ENCODE measurements at regions not wholly inside any gene's neighbourhood (a gene's known extent, or its start where the extent isn't known, plus 50 kb on each side); places are given as distances from the start of the nearest gene placed in this dataset.
"Not testable (repeated sequence)": the region's sequence is repeated elsewhere in the genome, so short reads cannot be mapped to it uniquely, and the experiment has no call there.

- Mint-ChIP-seq H3K4me3 (no peak overlapping the region), H3K4me1 (peaks cover 42% of the 10 kb centered on the region), H3K27ac (peak overlapping the region in 2 of 3 experiments; percentile 7 to 47), H3K9me3 (no peaks in the 10 kb centered on the region), H3K27me3 (ENCODE audit: low read depth) (peaks cover 4% of the 10 kb centered on the region), H3K36me3 (ENCODE audit: low read depth) (no peaks in the 10 kb centered on the region)
- TF ChIP-seq CTCF (IDR thresholded peaks at IDR 0.05; ENCODE audit: unreplicated experiment in 3 of 3), result no peak
Observed at GRCh38 chr1:110267260-110267659, 57.1 kb downstream of the KCNC4 start.

DNA sequence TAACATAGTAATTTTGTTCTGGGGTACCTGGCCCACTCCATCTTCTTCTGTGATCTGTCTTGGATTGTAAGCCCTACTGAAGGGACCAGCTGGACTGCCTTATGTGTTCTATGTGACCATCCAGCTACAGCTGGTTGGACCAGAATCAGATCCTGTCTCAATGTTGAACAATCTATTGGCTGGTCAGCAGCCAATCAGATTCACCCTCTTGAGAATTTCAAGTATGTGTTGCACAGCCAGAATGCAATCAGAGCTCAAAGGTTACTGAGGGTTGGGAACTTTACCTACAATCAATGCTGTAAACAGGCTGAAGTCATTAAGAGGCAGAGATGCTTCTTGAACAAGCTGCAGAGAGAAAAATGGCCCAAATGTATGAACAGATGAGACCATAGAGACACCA lies 61.9 kb downstream of the KCNC4 start:
- peaks cover 7% of the 10 kb centered on the region for H3K27me3 Mint-ChIP-seq (ENCODE audit: low read depth)
- peaks cover 2% of the 10 kb centered on the region for H3K9me3 Mint-ChIP-seq
- H3K27ac Mint-ChIP-seq, result no peak overlapping the region
- peaks cover 11% of the 10 kb centered on the region for H3K4me1 Mint-ChIP-seq
- TF ChIP-seq CTCF (IDR thresholded peaks at IDR 0.05; ENCODE audit: unreplicated experiment in 3 of 3), result no peak
- no peaks in the 10 kb centered on the region for H3K36me3 Mint-ChIP-seq (ENCODE audit: low read depth)
- H3K4me3 Mint-ChIP-seq, result no peak overlapping the region

DNA sequence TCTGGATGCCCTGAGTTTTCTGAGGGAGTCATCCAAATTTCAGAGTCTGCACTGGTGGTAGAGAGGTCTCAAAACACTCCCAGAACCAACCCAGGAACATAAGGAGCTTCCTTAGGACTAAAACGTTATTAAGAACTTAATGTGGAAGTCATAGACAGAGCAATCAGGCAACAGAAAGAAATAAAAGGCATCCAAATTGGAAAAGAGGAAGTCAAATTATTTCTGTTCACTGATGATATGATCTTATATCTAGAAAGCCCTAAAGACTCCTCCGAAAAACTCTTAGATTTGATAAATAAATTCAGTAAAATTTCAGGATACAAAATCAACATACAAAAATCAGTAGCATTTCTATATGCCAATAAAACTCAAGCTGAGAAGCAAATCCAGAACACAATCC lies 63.7 kb downstream of the KCNC4 start:
- H3K4me3 Mint-ChIP-seq; H3K27ac Mint-ChIP-seq; H3K9me3 Mint-ChIP-seq; H3K4me1 Mint-ChIP-seq; H3K36me3 Mint-ChIP-seq (ENCODE audit: low read depth); H3K27me3 Mint-ChIP-seq (ENCODE audit: low read depth): not testable (repeated sequence)

DNA sequence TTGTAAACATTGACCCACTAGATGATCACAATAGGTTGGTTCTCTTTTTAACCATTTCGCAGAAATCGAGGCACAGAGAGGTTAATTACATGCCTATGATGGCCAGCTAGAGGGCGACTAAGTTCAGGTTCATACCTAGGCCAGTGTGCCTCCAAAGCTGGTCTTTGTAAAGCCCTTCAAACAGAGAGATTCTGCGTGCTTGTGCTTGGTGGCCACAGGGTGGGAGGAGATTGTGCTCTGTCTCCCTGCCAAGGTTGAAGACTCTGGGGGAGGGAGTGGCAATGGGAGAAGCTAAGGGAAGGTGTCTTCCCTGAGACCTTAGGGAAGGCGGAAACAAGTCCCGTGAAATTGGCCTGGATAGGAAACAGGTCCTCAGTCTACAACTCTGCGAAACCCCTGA lies 59.1 kb upstream of the RBM15 start:
- no peaks in the 10 kb centered on the region for H3K9me3 Mint-ChIP-seq
- H3K27ac Mint-ChIP-seq, result no peak overlapping the region
- H3K4me1 Mint-ChIP-seq, result peaks cover 10% of the 10 kb centered on the region
- H3K36me3 Mint-ChIP-seq (ENCODE audit: low read depth), result no peaks in the 10 kb centered on the region
- H3K4me3 Mint-ChIP-seq, result no peak overlapping the region
- TF ChIP-seq CTCF (IDR thresholded peaks at IDR 0.05; ENCODE audit: unreplicated experiment in 3 of 3), result no peak
- H3K27me3 Mint-ChIP-seq (ENCODE audit: low read depth), result peaks cover 5% of the 10 kb centered on the region

- Mint-ChIP-seq H3K36me3 (ENCODE audit: low read depth) (no peaks in the 10 kb centered on the region), H3K27ac (no peak overlapping the region), H3K27me3 (ENCODE audit: low read depth) (peaks cover 5% of the 10 kb centered on the region), H3K9me3 (no peaks in the 10 kb centered on the region), H3K4me3 (no peak overlapping the region), H3K4me1 (peaks cover 10% of the 10 kb centered on the region)
- TF ChIP-seq CTCF (IDR thresholded peaks at IDR 0.05; ENCODE audit: unreplicated experiment in 3 of 3), result no peak
Observed at GRCh38 chr1:110280804-110281203, 58.4 kb upstream of the RBM15 start.

DNA sequence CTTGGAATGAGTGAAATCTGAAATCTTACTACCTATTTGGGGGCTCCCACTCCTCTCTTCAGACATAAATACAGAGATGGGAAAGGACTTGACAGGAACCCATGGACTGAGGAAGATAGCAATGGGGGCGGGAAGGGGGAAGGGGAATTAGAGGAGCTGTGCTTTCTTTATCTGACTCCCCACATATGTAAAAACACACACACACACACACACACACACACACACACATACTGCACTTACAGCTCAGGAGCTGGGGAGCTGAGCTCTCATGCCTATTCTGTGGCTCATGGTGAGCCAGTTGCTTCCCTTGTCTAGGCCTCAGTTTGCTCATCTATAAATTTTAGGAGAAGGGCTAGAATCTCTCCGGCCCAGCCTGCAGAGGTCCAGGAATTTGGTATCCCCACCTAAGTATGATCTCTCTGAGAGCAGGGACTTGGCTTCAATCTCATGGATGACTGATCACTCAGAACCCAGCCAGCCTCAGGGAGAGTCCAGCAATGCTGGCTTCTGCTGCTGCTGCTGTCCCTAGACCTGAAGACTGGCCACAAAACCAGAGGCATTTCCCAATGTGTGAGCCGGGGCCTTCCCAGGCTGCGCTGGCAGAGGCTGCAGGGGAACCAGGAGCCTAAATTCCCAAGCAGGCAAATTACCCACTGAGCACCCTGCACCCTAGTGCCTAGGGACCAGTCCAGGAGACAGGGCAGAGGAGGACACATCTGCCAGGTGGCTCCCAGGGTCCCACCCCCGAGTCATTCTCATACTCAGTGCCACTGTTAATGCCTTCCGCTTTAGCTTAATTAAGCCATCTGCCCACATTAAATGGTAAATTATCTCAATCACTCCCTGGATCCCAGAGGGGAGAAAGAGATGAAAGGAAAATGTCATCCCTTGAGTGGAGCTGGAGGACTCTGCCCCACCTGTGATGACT lies 57.5 kb upstream of the RBM15 start:
- Mint-ChIP-seq H3K27me3 (ENCODE audit: low read depth) (peaks cover 5% of the 10 kb centered on the region), H3K9me3 (no peaks in the 10 kb centered on the region), H3K27ac (no peak overlapping the region), H3K4me3 (no peak overlapping the region), H3K36me3 (ENCODE audit: low read depth) (no peaks in the 10 kb centered on the region), H3K4me1 (peaks cover 10% of the 10 kb centered on the region)
- no peak for TF ChIP-seq CTCF (IDR thresholded peaks at IDR 0.05; ENCODE audit: unreplicated experiment in 3 of 3)
